ENCODE measurements at regions not wholly inside any gene's neighbourhood (a gene's known extent, or its start where the extent isn't known, plus 50 kb on each side); places are given as distances from the start of the nearest gene placed in this dataset.

DNA sequence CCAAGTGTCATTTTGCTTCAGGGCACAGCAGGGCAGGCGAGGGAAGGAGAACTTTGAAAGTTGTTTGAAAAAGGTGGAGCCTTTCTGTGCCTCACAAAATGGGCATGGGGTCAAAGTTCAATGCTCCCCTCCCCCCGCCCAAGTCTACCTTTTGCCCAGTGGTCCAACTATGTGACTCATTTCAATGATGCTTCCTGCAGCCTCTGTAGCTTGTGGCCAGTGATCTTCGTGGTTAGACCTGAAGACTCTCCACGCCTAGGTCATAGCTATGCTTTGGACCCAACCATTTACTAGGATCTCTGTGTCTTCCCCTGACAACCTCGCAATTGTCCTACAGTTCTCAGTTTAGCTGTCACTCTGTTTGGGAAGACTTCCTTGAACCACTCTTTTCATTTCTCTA lies 280.3 kb upstream of the GJB5 start:
- Mint-ChIP-seq H3K4me1 (ENCODE audit: low read depth) (no peaks in the 10 kb centered on the region), H3K27me3 (ENCODE audit: low read depth) (peaks cover 3% of the 10 kb centered on the region), H3K36me3 (ENCODE audit: low read depth) (no peaks in the 10 kb centered on the region), H3K9me3 (no peaks in the 10 kb centered on the region), H3K4me3 (no peak overlapping the region), H3K27ac (no peak overlapping the region)
- no peak for DNase-seq (ENCODE audit: low spot score)

DNA sequence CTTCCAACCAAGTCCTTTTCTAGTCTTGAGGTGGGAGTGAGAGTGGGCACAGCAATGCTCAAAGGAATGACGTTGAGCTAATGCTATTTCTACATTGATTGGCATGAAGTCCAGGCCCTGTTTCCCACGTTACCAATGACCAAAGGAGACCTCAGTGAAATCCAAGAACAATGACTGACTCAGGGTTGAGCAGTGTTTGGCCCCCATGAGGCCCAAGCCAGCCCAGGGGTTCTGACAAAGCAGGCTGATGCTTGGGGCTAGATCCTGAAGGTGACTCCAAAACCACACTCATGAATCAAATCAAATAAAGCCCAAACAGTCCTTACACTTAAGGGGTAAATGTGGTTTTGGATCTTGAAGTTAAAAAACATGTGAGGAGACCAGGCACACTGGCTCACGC lies 278.5 kb upstream of the GJB5 start:
- H3K27me3 Mint-ChIP-seq (ENCODE audit: low read depth): peaks cover 2% of the 10 kb centered on the region
- H3K27ac Mint-ChIP-seq: no peak overlapping the region
- H3K36me3 Mint-ChIP-seq (ENCODE audit: low read depth): no peaks in the 10 kb centered on the region
- H3K9me3 Mint-ChIP-seq: no peaks in the 10 kb centered on the region
- H3K4me1 Mint-ChIP-seq (ENCODE audit: low read depth): no peaks in the 10 kb centered on the region
- DNase-seq (ENCODE audit: low spot score): no peak
- no peak overlapping the region for H3K4me3 Mint-ChIP-seq

DNA sequence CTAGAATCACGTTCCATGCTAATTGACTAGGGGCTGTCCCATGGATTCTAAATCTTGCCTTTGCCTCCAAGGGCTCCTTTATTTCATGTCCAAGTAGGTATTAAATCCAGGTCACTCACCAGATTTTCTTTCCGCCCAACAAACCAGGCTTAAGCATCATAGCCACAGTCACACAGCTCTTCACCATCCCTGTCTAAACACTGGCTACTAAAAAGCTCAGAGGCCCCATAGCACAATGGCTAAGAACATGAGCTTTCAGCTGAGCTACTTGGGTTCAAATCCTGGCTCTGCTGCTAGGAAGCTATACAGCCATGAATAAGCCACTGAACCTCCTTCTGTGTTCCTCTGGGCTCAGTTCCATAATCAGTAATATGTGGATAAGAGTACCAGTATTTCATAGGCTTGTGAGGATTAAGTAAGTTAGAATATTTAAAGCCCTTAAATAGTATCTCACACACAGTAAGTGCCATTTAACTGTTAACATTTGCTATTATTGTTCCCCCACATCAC lies 277.2 kb upstream of the GJB5 start:
- no peaks in the 10 kb centered on the region for H3K36me3 Mint-ChIP-seq (ENCODE audit: low read depth)
- peaks cover 2% of the 10 kb centered on the region for H3K27me3 Mint-ChIP-seq (ENCODE audit: low read depth)
- no peak overlapping the region for H3K27ac Mint-ChIP-seq
- DNase-seq (ENCODE audit: low spot score): no peak
- no peaks in the 10 kb centered on the region for H3K4me1 Mint-ChIP-seq (ENCODE audit: low read depth)
- no peaks in the 10 kb centered on the region for H3K9me3 Mint-ChIP-seq
- no peak overlapping the region for H3K4me3 Mint-ChIP-seq

GRCh38 chr1:34478515-34479076 lies 276.3 kb upstream of the GJB5 start:
- no peak for DNase-seq (ENCODE audit: low spot score)
- no peak overlapping the region for H3K4me3 Mint-ChIP-seq
- H3K27me3 Mint-ChIP-seq (ENCODE audit: low read depth): peaks cover 2% of the 10 kb centered on the region
- H3K36me3 Mint-ChIP-seq (ENCODE audit: low read depth): no peaks in the 10 kb centered on the region
- no peak overlapping the region for H3K27ac Mint-ChIP-seq
- no peaks in the 10 kb centered on the region for H3K4me1 Mint-ChIP-seq (ENCODE audit: low read depth)
- no peaks in the 10 kb centered on the region for H3K9me3 Mint-ChIP-seq

- no peak for DNase-seq (ENCODE audit: low spot score)
- Mint-ChIP-seq H3K36me3 (ENCODE audit: low read depth) (no peaks in the 10 kb centered on the region), H3K27me3 (ENCODE audit: low read depth) (peaks cover 2% of the 10 kb centered on the region), H3K27ac (no peak overlapping the region), H3K4me1 (ENCODE audit: low read depth) (no peaks in the 10 kb centered on the region), H3K9me3 (no peaks in the 10 kb centered on the region), H3K4me3 (no peak overlapping the region)
Measured at GRCh38 chr1:34479731-34480130, 275.1 kb upstream of the GJB5 start.

- Mint-ChIP-seq H3K4me3 (no peak overlapping the region), H3K4me1 (ENCODE audit: low read depth) (no peaks in the 10 kb centered on the region), H3K36me3 (ENCODE audit: low read depth) (no peaks in the 10 kb centered on the region), H3K27ac (no peak overlapping the region), H3K27me3 (ENCODE audit: low read depth) (no peaks in the 10 kb centered on the region), H3K9me3 (peaks cover 10% of the 10 kb centered on the region)
- DNase-seq (ENCODE audit: low spot score): no peak
Measured at GRCh38 chr1:34488080-34488708, 266.7 kb upstream of the GJB5 start.

DNA sequence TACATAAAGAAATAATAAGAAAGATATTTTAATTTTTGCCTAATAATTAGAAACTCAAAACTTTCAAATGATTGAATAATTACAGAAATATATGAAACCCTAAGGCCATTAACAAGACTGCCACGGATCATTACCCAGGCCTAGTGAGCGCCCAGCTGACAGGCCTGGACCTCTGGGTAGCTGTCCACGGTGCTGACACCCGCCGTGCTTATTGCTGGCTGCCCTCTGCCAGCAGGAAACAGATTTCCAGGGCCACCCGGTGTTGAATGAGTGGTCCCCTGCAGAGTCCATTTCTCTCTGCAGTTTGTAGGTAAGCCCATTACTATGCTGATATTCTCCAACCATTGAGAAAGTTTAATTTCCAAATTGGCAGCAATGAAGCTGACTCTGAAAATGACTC lies 254.4 kb upstream of the GJB5 start:
- H3K36me3 Mint-ChIP-seq (ENCODE audit: low read depth): no peaks in the 10 kb centered on the region
- H3K4me3 Mint-ChIP-seq: no peak overlapping the region
- no peaks in the 10 kb centered on the region for H3K27me3 Mint-ChIP-seq (ENCODE audit: low read depth)
- no peaks in the 10 kb centered on the region for H3K4me1 Mint-ChIP-seq (ENCODE audit: low read depth)
- no peak overlapping the region for H3K27ac Mint-ChIP-seq
- DNase-seq (ENCODE audit: low spot score): no peak
- no peaks in the 10 kb centered on the region for H3K9me3 Mint-ChIP-seq

DNA sequence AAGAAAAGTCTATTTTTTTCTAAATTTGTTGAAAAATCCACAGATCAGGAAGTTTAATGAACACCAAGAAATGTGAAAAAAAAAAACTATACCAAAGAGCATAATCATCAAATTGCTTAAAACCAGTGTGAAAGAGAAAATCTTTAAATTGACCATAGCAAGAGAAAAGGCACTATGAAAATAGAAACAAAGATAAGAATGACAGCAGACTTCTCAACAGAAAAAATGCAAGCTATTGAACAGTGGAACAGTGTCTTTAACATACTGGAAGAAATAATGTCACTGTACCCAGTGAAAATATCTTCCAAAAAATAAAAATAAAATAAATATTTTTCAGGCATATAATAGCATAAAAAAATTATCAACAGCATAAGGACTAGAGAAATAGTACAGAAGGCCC lies 243.0 kb upstream of the GJB5 start:
- Mint-ChIP-seq H3K36me3 (ENCODE audit: low read depth) (no peaks in the 10 kb centered on the region), H3K27ac (no peak overlapping the region), H3K27me3 (ENCODE audit: low read depth) (no peaks in the 10 kb centered on the region), H3K9me3 (peaks cover 28% of the 10 kb centered on the region), H3K4me3 (no peak overlapping the region), H3K4me1 (ENCODE audit: low read depth) (no peaks in the 10 kb centered on the region)
- no peak for DNase-seq (ENCODE audit: low spot score)

DNA sequence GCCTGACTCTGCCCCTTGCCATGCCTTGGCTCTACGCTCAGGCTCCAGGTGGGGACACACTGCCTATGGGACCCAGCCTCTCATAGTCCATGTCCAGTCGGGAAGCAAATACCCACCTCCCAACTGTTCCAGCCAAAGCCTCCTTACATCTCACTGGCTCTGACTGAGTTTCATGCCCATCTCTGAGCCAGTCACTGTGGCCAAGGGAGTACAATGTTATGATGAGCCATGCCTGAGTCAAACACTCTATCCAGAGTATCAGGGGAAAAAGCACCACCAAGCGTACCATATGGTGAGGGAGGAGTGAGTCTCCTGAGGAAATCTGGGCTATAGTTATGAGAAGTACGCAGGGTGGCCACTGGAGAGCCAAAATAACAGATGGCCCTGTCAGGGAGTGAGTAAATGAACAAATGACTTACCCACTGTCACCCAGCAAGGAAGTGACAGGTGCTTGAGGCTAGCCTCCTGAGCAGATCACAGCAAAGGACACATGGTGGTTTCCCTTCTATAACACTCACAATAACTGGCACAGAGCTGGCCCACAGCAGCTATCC lies 236.6 kb upstream of the GJB5 start:
- Mint-ChIP-seq H3K4me3 (no peak overlapping the region), H3K9me3 (peaks cover 7% of the 10 kb centered on the region)

DNA sequence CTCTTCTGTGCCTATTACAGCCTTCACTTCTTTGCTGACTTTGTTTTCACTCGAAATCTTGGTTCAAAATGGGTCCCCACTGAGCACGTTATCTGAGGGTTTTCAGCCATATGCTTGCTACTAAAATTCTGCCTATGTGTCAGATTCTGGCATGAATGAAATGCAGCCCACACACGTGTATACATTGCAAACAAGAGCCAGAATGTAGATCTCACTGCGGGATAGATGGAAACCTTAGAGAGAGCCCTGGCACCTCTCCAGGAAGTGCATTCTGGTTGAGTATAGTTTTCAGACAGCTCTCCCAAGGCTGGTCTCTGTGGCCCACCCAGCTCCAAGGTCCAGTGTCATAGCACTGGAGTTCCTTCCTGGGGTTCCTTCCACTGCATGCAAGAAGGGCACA lies 234.7 kb upstream of the GJB5 start:
- H3K4me3 Mint-ChIP-seq: no peak overlapping the region
- no peaks in the 10 kb centered on the region for H3K36me3 Mint-ChIP-seq (ENCODE audit: low read depth)
- no peak for DNase-seq (ENCODE audit: low spot score)
- H3K27ac Mint-ChIP-seq: no peak overlapping the region
- no peaks in the 10 kb centered on the region for H3K4me1 Mint-ChIP-seq (ENCODE audit: low read depth)
- H3K27me3 Mint-ChIP-seq (ENCODE audit: low read depth): no peaks in the 10 kb centered on the region
- no peaks in the 10 kb centered on the region for H3K9me3 Mint-ChIP-seq

More for the DNA sequence above, 236.6 kb upstream of the GJB5 start:
- Mint-ChIP-seq H3K27ac (no peak overlapping the region), H3K4me1 (ENCODE audit: low read depth) (no peaks in the 10 kb centered on the region), H3K36me3 (ENCODE audit: low read depth) (no peaks in the 10 kb centered on the region), H3K27me3 (ENCODE audit: low read depth) (no peaks in the 10 kb centered on the region)
- DNase-seq (ENCODE audit: low spot score): no peak

GRCh38 chr1:34524783-34525182 lies 230.1 kb upstream of the GJB5 start:
- no peak overlapping the region for H3K4me3 Mint-ChIP-seq
- H3K36me3 Mint-ChIP-seq (ENCODE audit: low read depth): no peaks in the 10 kb centered on the region
- H3K27ac Mint-ChIP-seq: no peak overlapping the region
- H3K4me1 Mint-ChIP-seq (ENCODE audit: low read depth): no peaks in the 10 kb centered on the region
- peaks cover 4% of the 10 kb centered on the region for H3K27me3 Mint-ChIP-seq (ENCODE audit: low read depth)
- DNase-seq (ENCODE audit: low spot score): no peak
- no peaks in the 10 kb centered on the region for H3K9me3 Mint-ChIP-seq

- no peak for DNase-seq (ENCODE audit: low spot score)
- no peak overlapping the region for H3K4me3 Mint-ChIP-seq
- H3K27ac Mint-ChIP-seq: no peak overlapping the region
- no peaks in the 10 kb centered on the region for H3K9me3 Mint-ChIP-seq
- H3K36me3 Mint-ChIP-seq (ENCODE audit: low read depth): no peaks in the 10 kb centered on the region
- peaks cover 4% of the 10 kb centered on the region for H3K27me3 Mint-ChIP-seq (ENCODE audit: low read depth)
- no peaks in the 10 kb centered on the region for H3K4me1 Mint-ChIP-seq (ENCODE audit: low read depth)
Measured at GRCh38 chr1:34529935-34530859, 224.7 kb upstream of the GJB5 start.

DNA sequence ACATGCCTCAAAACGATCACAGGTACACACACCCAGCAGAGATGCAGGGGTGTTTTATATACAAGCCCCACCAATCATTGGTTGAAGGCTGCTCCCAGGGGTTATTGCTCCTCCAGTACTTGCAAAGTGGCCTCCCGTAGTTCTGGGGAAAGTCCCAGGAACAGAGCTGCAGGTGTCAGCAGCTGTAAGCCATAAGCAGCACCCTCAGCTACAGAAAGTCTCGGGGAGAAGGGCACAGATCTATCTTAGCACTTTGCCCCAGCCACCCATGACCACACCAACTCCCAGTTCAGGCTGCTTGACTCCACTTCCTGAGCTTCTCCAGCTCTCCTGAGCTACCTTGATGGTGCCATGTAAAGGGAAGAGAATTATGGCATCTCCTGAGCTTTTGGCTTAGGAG lies 222.7 kb upstream of the GJB5 start:
- no peak for DNase-seq (ENCODE audit: low spot score)
- Mint-ChIP-seq H3K9me3 (no peaks in the 10 kb centered on the region), H3K27ac (no peak overlapping the region), H3K36me3 (ENCODE audit: low read depth) (no peaks in the 10 kb centered on the region), H3K4me1 (ENCODE audit: low read depth) (no peaks in the 10 kb centered on the region), H3K4me3 (no peak overlapping the region), H3K27me3 (ENCODE audit: low read depth) (peaks cover 4% of the 10 kb centered on the region)

DNA sequence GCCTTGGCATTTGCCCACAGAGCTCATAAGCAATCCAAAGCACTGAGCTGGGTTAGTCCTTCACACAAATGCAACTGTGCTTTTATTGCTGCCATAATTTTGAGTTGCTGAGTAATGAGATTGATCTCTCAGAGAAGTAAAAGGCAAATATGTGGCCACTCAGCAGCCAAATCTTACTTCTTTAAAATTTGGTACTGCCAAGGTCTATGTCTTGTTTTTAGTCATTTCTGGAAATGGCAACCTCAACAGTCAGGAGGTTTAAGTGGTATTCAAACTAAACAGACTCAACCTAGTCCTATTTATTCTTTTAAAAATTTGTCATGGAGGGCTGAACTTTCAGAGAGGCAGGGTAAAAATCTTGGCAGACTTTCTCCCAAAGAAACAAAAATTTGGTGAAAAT lies 216.4 kb upstream of the GJB5 start:
- H3K27ac Mint-ChIP-seq: no peak overlapping the region
- H3K4me3 Mint-ChIP-seq: no peak overlapping the region
- no peaks in the 10 kb centered on the region for H3K36me3 Mint-ChIP-seq (ENCODE audit: low read depth)
- no peaks in the 10 kb centered on the region for H3K9me3 Mint-ChIP-seq
- no peaks in the 10 kb centered on the region for H3K27me3 Mint-ChIP-seq (ENCODE audit: low read depth)
- H3K4me1 Mint-ChIP-seq (ENCODE audit: low read depth): no peaks in the 10 kb centered on the region
- DNase-seq (ENCODE audit: low spot score): no peak

Measured in T-helper 2 cell treated with Interferon-gamma antibody and Interleukin-4, amounts not matched to agents 5 μg/mL and 100 μg/mL, for 36 hours (primary cell).